HG03139 (cell line): ENCODE measurements at regions not wholly inside any gene's neighbourhood (a gene's known extent, or its start where the extent isn't known, plus 50 kb on each side); places are given as distances from the start of the nearest gene placed in this dataset.
"Not testable (repeated sequence)": the region's sequence is repeated elsewhere in the genome, so short reads cannot be mapped to it uniquely, and the experiment has no call there.

Experiments
- ATAC-seq: cut with Tn5 transposase; IDR thresholded peaks from one replicate; pipeline ENCODE4 v1.9.1; 2021; ENCODE audit not compliant: unreplicated experiment

GRCh38 chr12:131272283-131272814, 318.6 kb downstream of the ADGRD1 start:
- ATAC-seq, result not testable (repeated sequence)

GRCh38 chr12:131273291-131273845, 319.7 kb downstream of the ADGRD1 start:
- ATAC-seq, result no peak

GRCh38 chr12:131274061-131274460, 320.4 kb downstream of the ADGRD1 start:
- ATAC-seq, result no peak

GRCh38 chr12:131274906-131275305, 321.2 kb downstream of the ADGRD1 start:
- ATAC-seq, result no peak

- ATAC-seq, result no peak
Measured at GRCh38 chr12:131275824-131276223, 322.1 kb downstream of the ADGRD1 start.

GRCh38 chr12:131276501-131277185, 322.9 kb downstream of the ADGRD1 start:
- ATAC-seq, result no peak

- not testable (repeated sequence) for ATAC-seq
Measured at GRCh38 chr12:131277186-131278091, 323.7 kb downstream of the ADGRD1 start.

- ATAC-seq, result not testable (repeated sequence)
Measured at GRCh38 chr12:131278451-131279115, 324.9 kb downstream of the ADGRD1 start.

GRCh38 chr12:131279281-131279921, 325.7 kb downstream of the ADGRD1 start:
- no peak for ATAC-seq

- ATAC-seq, result no peak
Measured at GRCh38 chr12:131280426-131280825, 326.7 kb downstream of the ADGRD1 start.

GRCh38 chr12:131281016-131281415, 327.3 kb downstream of the ADGRD1 start:
- ATAC-seq, result no peak

- ATAC-seq, result no peak
Measured at GRCh38 chr12:131282292-131283080, 328.8 kb downstream of the ADGRD1 start.

GRCh38 chr12:131283191-131283861, 329.6 kb downstream of the ADGRD1 start:
- ATAC-seq, result no peak

- not testable (repeated sequence) for ATAC-seq
Measured at GRCh38 chr12:131283862-131284825, 330.4 kb downstream of the ADGRD1 start.

GRCh38 chr12:131284954-131285904, 331.5 kb downstream of the ADGRD1 start:
- not testable (repeated sequence) for ATAC-seq

- not testable (repeated sequence) for ATAC-seq
Measured at GRCh38 chr12:131285905-131286295, 332.2 kb downstream of the ADGRD1 start.

- not testable (repeated sequence) for ATAC-seq
Measured at GRCh38 chr12:131286301-131286700, 332.6 kb downstream of the ADGRD1 start.
